ENCODE measurements at regions not wholly inside any gene's neighbourhood (a gene's known extent, or its start where the extent isn't known, plus 50 kb on each side); places are given as distances from the start of the nearest gene placed in this dataset.

- 0 out of 2 replicates have a peak, but pooled peaks cover 6% of the 10 kb centered on the region for H3K27me3 ChIP-seq
These were observed 174.2 kb downstream of the CYLD start for GRCh38 chr16:50916040-50916439.

GRCh38 chr16:50915120-50915519, 173.2 kb downstream of the CYLD start:
- no peak overlapping the region for H3K4me3 ChIP-seq
- 0 out of 2 replicates have a peak, but pooled peaks cover 4% of the 10 kb centered on the region for H3K4me1 ChIP-seq
- no peak overlapping the region for H3K27ac ChIP-seq
- DNase-seq = no peak
- peaks cover 15% of the 10 kb centered on the region; the same call in 1 of the 2 replicates for H3K27me3 ChIP-seq
- H3K9me3 ChIP-seq (replicated peaks) = no peaks in the 10 kb centered on the region
- H3K36me3 ChIP-seq = no peaks in the 10 kb centered on the region

More at GRCh38 chr16:50916040-50916439, 174.2 kb downstream of the CYLD start:
- Histone ChIP-seq H3K4me1 (0 out of 2 replicates have a peak, but pooled peaks cover 4% of the 10 kb centered on the region), H3K36me3 (no peaks in the 10 kb centered on the region), H3K9me3 (replicated peaks) (no peaks in the 10 kb centered on the region), H3K27ac (no peak overlapping the region), H3K4me3 (no peak overlapping the region)
- no peak for DNase-seq

- Histone ChIP-seq H3K36me3 (no peaks in the 10 kb centered on the region), H3K4me3 (no peak overlapping the region), H3K4me1 (no peaks in the 10 kb centered on the region), H3K27ac (no peak overlapping the region), H3K9me3 (replicated peaks) (no peaks in the 10 kb centered on the region), H3K27me3 (peaks cover 19% of the 10 kb centered on the region; the same call in 1 of the 2 replicates)
- no peak for DNase-seq
These were observed 168.8 kb downstream of the CYLD start for GRCh38 chr16:50910736-50911100.

DNA sequence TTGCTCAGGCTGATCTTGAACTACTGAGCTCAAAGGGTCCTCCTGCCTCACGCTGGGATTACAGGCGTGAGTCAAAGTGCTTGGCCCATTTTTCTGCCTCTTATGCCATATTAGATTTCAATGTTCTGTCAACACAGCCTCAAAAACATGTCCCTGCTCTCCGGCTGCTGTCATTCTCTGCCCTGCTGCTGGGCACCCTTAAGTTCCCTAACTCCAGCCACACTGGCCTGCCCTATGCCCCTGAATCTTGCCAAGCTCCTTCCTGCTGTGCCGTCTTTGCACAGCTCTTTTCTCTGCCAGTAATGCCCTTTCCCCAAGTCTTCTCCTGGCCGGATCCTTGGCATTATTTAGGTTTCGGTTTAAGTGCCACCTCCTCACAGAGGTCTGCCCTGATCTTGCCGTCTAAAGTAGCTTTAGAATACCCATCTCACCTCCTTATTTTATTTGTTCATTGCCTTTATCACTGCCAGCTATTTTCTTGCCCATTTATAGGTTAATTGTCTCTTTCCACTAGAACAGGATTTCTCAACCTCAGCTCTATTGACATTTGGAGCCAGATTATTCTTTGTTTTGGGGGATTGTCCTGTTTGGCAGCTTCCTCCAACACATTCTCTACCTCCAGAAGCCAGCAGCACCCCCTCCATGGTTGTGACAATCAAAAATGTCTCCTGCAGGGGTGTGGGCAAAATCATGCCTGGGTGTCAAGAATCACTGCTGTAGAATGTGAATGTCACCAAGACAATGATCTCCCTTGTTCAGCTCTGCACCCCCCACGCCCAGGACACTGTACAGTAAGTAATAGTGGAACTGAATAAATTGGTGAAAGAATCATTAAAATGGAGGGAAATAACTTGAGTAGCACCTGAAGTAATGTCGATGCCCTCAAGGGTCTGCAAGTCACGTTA, 168.2 kb downstream of the CYLD start:
- no peaks in the 10 kb centered on the region for H3K9me3 ChIP-seq (replicated peaks)
- peaks cover 19% of the 10 kb centered on the region; the same call in 1 of the 2 replicates for H3K27me3 ChIP-seq
- H3K27ac ChIP-seq = no peak overlapping the region
- H3K36me3 ChIP-seq = no peaks in the 10 kb centered on the region
- no peak overlapping the region for H3K4me3 ChIP-seq
- DNase-seq = no peak
- no peaks in the 10 kb centered on the region for H3K4me1 ChIP-seq

- Histone ChIP-seq H3K36me3 (no peaks in the 10 kb centered on the region), H3K4me1 (no peaks in the 10 kb centered on the region), H3K4me3 (no peak overlapping the region), H3K27me3 (peaks cover 18% of the 10 kb centered on the region; the same call in 1 of the 2 replicates), H3K9me3 (replicated peaks) (no peaks in the 10 kb centered on the region), H3K27ac (no peak overlapping the region)
- no peak for DNase-seq
These were observed 166.6 kb downstream of the CYLD start for GRCh38 chr16:50908468-50908867.

GRCh38 chr16:50906454-50906853, 164.6 kb downstream of the CYLD start:
- DNase-seq = no peak
- Histone ChIP-seq H3K4me3 (no peak overlapping the region), H3K36me3 (no peaks in the 10 kb centered on the region), H3K27ac (no peak overlapping the region), H3K4me1 (no peaks in the 10 kb centered on the region), H3K9me3 (replicated peaks) (no peaks in the 10 kb centered on the region), H3K27me3 (peaks cover 13% of the 10 kb centered on the region; the same call in 1 of the 2 replicates)

GRCh38 chr16:50902457-50902856, 160.6 kb downstream of the CYLD start:
- Histone ChIP-seq H3K27ac (no peak overlapping the region), H3K36me3 (no peaks in the 10 kb centered on the region), H3K27me3 (no peaks in the 10 kb centered on the region), H3K4me1 (no peaks in the 10 kb centered on the region), H3K4me3 (no peak overlapping the region), H3K9me3 (replicated peaks) (no peaks in the 10 kb centered on the region)
- DNase-seq = no peak

GRCh38 chr16:50901062-50901461, 159.2 kb downstream of the CYLD start:
- Histone ChIP-seq H3K27me3 (no peaks in the 10 kb centered on the region), H3K4me3 (no peak overlapping the region), H3K4me1 (no peaks in the 10 kb centered on the region), H3K9me3 (replicated peaks) (no peaks in the 10 kb centered on the region), H3K36me3 (no peaks in the 10 kb centered on the region), H3K27ac (no peak overlapping the region)
- DNase-seq = no peak

DNA sequence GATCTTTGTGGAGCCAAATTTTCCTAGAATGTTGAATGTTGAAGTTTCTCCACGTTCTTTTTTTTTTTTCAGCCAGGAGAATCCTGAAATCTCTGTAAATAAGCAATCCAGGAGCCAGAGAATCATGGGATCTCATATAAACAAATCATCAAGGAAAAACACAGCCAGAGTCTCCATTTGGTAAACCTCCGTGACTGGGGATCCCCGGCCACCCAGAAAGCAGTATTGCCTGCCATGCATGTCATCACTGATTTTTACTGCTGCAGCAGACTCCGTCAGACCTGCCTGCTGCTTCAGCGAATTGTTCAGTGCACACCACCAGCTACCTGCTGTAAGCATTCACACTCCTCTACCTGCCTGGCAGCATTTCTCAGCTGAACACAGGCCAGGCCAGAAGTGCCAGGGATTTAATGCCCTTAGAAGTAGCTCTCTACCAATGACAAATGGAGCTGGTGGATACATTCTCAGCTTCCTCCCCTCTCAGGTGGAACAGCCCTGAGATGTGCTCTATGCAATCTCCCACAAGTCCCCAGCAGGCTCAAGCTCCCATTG, 158.6 kb downstream of the CYLD start:
- Histone ChIP-seq H3K27ac (no peak overlapping the region), H3K9me3 (replicated peaks) (no peaks in the 10 kb centered on the region), H3K36me3 (no peaks in the 10 kb centered on the region), H3K27me3 (no peaks in the 10 kb centered on the region), H3K4me1 (no peaks in the 10 kb centered on the region), H3K4me3 (no peak overlapping the region)
- DNase-seq = no peak

DNA sequence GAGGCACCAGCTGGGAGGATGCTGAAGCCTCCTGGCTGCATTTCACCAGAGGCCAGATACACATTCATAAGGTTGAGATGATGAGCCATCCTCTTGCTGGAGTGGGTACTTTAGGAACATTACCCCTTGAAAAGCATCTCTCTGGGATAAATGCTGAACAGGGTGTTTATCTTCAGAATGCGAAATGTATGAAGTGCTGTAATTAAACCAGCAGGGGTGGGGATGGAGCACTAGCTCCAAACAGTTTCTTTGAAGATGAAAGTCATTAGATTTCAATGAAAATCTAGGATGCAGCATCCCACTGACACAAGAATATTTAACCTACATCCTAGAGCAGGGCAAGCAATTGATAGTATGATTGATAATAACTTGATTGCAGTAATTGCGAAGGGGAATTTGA, 158.1 kb downstream of the CYLD start:
- H3K36me3 ChIP-seq = no peaks in the 10 kb centered on the region
- no peaks in the 10 kb centered on the region for H3K27me3 ChIP-seq
- H3K4me1 ChIP-seq = no peaks in the 10 kb centered on the region

GRCh38 chr16:50889746-50890145, 147.9 kb downstream of the CYLD start:
- Histone ChIP-seq H3K4me3 (no peak overlapping the region), H3K36me3 (no peaks in the 10 kb centered on the region), H3K27me3 (0 out of 2 replicates have a peak, but pooled peaks cover 5% of the 10 kb centered on the region), H3K27ac (no peak overlapping the region), H3K9me3 (replicated peaks) (no peaks in the 10 kb centered on the region), H3K4me1 (no peaks in the 10 kb centered on the region)
- DNase-seq = no peak

More for the DNA sequence above, 158.1 kb downstream of the CYLD start:
- Histone ChIP-seq H3K9me3 (replicated peaks) (no peaks in the 10 kb centered on the region), H3K4me3 (no peak overlapping the region), H3K27ac (no peak overlapping the region)
- DNase-seq = no peak

DNA sequence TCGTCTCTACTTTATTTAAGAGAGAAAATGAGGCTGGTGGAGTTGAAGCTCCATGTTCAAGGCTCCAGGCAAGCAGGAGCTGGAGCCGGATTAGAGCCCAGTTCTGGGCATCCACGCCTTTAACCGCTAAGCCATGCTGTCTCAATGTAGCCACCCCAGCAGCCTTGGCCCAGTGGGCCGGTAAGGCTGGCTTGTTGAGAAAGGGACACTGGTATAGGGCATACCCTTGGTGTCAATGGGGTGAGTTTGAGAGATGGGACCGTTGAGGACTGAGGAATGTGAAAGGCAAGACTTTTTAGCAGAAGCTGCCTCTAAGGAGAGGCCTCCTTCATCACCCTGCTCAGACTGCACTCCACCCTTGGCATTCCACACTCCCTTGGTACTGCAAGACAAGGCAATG, 147.4 kb downstream of the CYLD start:
- Histone ChIP-seq H3K9me3 (replicated peaks) (no peaks in the 10 kb centered on the region), H3K27me3 (0 out of 2 replicates have a peak, but pooled peaks cover 5% of the 10 kb centered on the region), H3K4me3 (no peak overlapping the region), H3K36me3 (no peaks in the 10 kb centered on the region), H3K27ac (no peak overlapping the region), H3K4me1 (no peaks in the 10 kb centered on the region)
- no peak for DNase-seq

DNA sequence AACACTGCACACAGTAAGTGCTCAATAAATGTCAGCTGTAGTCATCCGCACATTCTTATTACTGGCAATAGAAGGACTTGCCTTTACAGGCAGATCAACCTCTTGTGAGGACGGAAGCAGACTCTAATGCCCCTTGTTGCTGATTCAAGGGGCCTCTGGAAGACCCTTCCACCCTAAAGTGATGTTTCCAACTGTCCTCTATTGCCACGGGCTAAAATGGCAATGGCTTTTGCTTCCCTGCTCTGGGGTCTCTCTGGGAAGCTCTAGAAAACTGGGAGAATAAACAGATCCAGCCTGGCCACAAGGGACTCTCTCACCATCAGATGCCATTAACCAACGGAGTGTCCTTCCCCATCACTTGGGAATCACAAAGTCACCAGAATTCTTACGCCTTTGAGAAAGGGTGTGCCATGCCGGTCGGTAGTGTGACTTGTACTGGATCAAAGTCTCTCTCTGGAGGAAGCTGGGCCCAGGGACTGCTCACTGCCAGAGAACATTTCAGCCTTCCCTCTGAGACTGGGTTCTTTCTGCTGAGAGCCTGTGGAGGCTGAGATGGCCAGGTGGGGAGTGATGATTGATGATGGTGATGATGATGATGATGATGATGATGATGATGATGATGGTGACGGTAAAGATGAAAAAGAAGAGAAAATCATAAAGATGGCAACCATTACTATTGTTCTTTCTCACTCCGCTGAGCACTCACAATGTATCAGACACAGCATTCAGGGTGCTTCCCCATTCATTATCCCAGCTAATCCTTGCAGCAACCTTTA, 146.8 kb downstream of the CYLD start:
- H3K4me3 ChIP-seq = no peak overlapping the region
- H3K9me3 ChIP-seq (replicated peaks) = no peaks in the 10 kb centered on the region
- H3K27ac ChIP-seq = no peak overlapping the region
- H3K27me3 ChIP-seq = 0 out of 2 replicates have a peak, but pooled peaks cover 5% of the 10 kb centered on the region
- DNase-seq = no peak
- H3K4me1 ChIP-seq = no peaks in the 10 kb centered on the region
- no peaks in the 10 kb centered on the region for H3K36me3 ChIP-seq

- H3K9me3 ChIP-seq (replicated peaks) = no peaks in the 10 kb centered on the region
- no peak for DNase-seq
- no peaks in the 10 kb centered on the region for H3K4me1 ChIP-seq
- H3K27ac ChIP-seq = no peak overlapping the region
- no peaks in the 10 kb centered on the region for H3K36me3 ChIP-seq
- H3K27me3 ChIP-seq = 0 out of 2 replicates have a peak, but pooled peaks cover 5% of the 10 kb centered on the region
- no peak overlapping the region for H3K4me3 ChIP-seq
These were observed 145.8 kb downstream of the CYLD start for GRCh38 chr16:50887500-50888298.

Data from SJCRH30 (cell line).